NCI-H526 (cell line): ENCODE measurements at regions not wholly inside any gene's neighbourhood (a gene's known extent, or its start where the extent isn't known, plus 50 kb on each side); places are given as distances from the start of the nearest gene placed in this dataset.
"Not testable (repeated sequence)": the region's sequence is repeated elsewhere in the genome, so short reads cannot be mapped to it uniquely, and the experiment has no call there.

Source experiments
- DNase-seq, 2 experiments: peaks; one replicate each; lab custom pipeline; 2025; lab: John Stamatoyannopoulos, UW

DNA sequence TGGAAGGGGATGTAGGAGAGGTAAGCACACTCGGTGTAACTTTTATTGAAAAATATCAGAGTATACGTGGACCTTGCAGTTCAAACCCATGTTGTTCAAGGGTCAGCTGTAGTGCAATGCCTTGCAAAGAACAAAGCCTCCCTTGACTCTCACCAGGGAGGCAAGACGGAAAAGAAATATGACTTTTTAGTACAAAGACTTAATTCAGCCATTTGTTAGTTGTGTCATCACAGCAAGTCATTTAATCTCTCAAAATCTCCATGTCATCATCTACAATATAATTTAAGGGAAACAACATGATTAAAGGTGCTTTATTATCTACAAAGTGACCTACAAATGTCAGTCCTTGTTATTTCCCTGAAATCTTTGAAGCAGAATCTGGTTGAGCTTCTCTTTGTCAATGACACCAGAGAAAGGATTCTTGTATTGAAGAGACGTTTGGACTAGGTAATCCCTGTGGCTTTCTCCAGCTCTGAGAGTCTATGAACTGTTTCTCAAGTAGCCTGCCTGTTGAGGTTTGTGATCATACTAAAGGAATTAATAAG is 502.8 kb downstream of the REEP3 start:
- DNase-seq, result no peak

DNA sequence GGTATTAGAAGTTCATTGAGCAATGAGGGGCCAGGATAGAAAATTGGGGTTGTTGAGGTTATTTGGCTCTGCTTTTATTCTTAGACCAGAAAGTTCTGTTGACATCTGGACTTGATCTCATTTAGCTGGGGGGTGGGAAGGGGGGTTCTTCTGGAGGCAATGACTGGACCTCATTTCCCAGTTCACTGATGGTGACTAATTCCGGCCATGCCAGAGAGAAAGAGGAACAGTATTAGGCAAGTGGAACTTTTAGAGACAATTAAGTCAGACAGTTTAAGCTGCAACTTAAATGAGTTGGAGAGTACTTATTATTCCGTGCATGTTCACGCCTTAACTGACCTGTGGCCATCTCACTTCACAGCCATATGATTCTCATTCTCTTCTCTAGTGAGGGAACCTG is 512.5 kb downstream of the REEP3 start:
- no peak for DNase-seq

DNA sequence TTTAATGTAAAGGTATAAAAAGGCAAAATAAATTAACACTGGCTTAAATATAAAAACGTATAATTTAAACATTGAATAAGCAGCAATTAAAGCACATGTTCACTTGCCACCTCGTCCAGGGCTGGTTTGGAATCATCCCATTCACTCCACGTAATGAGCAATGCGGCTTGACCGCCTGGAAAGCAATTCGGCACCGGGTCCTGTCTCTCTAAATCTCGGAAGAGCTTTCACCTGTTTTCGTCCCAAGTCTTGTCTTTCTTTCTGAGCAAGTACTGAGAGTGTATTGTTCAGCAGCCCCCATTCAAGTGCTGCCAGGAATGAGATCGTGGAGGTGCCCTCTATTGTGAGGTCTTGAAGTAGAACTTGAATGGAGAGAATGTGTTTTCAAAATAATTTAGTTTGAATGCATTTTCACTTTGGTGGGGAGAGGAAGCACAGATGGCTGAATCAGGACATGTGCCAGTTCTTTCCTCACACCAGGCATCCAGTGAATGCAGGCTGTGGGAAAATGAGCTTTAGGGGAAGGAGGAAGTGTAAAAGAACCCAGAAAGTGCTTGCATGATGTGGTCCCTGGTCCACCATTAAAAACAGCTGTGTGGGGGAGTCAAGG is 515.2 kb downstream of the REEP3 start:
- no peak for DNase-seq

DNA sequence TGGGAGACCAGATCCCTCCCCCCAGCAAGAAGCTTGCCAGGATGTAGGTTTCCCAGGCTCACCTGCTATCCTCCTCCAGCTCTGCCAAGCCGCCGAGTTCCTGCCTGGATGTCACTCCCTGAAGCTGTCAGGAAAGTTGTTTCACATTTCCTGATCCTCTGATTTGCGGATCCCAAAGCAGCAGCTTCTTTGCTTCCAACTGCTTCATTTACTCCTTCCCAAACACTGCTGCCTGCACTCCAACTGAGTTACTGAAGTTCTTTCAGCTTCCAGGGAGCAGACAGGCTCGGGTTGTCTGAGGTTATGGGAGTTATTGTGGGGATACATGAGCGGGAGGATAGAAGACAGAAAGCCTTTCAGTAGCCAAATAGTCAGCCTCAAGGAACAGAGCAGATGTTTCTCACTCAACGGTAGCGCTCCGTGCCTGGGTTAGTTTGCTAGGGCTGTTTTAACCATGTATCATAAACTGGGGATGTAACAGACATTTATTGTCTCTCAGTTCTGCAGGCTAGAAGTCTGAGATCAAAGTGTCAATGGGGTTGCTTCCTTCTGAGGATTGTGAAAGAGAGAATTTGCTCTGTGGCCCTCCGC is 516.0 kb downstream of the REEP3 start:
- DNase-seq, result no peak

DNA sequence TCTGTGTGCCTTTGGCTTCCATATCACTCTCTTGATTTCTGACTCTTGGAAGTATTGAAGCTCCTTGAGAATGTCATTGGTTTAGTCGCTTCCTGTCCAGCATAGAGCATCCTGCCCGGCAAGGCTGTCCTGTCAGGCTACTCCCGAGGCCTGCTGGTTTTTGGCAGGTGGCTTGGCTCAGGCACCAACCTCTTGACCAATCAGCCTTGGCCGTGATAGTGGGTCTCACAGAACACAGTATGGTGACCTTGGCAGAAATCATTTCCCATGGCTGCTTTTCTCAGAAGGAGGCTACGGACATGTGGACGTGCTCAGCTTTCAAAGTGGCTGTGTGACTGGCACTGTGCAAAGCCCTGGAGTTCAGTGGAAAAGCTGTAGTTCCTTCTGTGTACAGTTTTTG is 516.9 kb downstream of the REEP3 start:
- no peak for DNase-seq

DNA sequence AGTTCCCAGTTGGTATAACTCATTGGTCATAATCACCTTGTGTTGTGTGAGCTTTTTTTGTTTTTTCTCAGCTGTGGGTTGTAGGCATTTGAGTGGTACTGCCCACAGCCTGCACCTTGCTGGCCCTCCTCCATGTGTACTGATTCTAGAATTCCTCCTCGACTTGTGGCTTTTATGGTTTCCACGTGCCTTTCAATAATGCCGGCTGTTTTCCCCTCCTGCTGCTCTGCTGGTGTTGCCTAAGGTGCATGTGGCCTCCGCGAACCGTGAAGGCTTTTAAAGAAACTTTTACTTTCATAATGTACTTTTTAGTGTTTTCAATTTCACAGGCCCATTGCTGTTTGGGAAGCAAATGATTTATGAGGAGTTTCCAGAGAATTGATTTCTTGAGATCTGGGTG is 518.0 kb downstream of the REEP3 start:
- no peak for DNase-seq

DNA sequence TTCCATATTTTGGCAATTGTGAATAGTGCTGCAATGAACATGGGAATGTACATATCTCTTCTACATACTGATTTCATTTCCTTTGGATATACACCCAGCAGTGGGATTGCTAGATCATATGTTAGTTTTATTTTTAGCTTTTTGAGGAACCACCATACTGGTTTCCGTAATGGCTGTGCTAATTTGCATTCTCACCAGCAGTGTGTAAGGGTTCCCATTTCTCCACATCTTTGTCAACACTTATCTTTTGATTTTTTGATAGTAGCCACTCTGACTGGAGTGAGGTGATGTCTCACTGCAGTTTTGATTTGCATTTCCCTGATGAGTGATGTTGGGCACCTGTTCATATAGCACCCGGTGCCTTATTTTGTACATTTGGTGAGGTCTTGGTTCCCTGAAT is 519.6 kb downstream of the REEP3 start:
- no peak for DNase-seq

DNA sequence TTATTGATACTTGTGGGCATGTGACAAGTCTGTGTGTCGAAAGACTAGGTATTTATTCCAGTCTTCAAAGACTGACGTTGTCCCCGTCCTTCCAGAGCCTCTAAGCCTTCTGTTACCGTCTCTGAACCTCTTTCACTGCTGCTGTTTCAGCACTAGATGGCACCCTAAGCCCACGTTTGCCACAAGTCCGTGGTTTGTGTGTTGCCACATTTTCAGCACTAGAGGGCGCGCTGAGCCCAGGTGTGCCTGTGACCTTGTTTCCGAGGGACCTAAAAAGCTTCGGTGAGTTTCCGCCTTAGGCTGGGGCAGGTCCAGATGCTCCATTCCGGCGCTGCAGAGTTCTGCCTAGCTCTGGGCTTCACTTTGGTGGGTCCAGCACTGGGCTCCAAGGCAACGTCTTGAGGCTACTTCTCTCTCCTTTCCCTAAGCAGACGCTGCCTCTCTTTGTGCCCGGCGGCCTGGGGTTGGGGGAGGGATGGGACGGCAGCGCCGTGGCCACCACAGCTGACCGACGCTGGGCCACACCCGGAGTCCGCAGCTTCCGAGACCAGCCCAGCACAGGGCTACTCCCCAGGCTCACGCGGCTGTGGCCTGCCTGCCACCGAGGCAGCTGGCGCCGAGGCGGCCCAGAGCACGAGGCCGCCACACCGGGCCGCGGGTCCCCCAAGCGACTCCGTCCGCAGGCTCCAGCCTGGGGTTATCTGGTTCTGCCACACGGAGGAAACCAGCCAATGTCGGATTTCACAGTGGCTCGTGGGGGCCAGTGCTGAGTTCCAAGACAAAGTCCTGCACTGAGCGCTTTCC is 520.2 kb downstream of the REEP3 start:
- peak; percentile 23 to 63 for DNase-seq

DNA sequence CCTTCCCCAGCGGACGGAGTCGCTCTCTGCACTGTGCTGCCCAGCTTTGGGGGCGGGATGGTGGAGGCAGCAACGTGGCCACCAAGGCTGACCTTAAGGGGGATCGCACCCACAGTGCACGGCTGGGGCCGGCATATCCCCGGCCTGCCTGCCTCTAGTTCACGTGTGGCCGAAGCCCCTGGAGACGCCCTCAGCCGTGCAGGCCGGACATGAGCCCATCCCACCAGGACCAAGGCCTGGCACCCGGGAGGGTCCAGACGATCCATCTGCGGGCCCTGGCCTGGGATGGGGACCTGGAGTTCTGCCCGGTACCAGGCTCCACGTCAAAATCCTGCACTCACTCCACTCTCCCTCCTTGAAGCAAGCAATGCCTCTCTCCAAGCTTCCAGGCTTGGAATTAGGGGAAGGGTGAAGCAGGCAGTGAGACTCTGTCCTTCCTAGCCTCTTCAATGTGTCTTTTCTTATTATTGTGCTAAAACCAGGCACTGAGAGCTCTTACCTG is 520.8 kb downstream of the REEP3 start:
- DNase-seq, result no peak

DNA sequence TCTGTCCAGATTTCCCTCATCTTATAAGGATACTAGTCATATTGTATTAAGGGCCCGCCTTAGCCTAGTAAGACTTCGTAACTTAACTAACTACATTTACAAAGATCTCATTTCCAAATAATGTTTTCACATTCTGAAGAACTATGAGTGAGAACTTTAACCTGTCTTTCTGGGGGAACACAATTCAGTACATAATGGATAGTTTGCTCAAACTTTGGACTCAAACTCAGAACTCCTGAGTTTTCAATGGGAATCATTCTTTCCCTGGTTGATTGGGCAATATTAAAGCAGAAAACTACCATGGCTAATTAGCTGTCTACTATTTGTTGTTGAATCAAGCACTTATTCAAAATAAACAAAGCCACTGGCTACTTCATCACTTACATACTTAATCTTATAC is 522.9 kb downstream of the REEP3 start:
- DNase-seq, result no peak

DNA sequence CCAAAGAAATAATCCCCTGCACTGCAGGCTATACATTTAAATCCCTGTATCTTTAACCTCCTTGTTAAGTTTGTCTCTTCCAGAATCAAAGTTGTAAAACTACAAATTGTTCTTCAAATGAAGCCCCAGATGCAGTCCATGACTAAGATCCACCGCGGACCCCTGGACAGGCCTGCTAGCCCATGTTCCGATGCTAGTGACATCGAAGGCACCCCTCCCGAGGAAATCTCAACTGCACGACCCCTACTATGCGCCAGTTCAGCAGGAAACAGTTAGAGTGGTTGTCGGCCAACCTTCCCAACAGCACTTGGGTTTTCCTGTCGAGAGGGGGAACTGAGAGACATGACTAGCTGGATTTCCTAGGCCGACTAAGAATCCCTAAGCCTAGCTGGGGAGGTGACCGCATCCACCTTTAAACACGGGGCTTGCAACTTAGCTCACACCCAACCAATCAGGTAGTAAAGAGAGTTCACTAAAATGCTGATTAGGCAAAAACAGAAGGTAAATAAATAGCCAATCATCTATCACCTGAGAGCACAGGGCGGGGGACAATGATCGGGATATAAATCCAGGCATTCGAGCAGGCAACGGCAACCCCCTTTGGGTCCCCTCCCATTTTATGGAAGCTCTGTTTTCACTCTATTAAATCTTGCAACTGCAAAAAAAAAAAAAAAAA is 523.9 kb downstream of the REEP3 start:
- not testable (repeated sequence) for DNase-seq

DNA sequence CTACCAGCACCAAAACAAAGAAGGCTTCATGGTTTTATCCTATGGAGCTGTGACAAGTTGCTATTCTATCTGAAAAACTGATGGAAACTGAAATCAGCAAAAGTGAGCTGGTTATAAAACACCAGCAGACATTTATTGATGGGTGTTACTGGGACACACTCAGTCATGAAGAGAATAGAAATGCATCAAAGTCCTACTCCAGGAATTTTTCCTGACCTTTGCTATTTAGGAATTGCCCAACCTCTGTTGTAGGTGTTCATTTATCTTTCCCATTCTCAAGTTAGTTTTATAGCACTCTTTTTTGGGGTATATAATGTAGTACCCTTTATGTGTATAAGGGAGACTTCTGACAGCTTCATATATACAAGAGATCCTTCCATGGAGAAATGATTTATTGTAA is 533.2 kb downstream of the REEP3 start:
- DNase-seq, result no peak

DNA sequence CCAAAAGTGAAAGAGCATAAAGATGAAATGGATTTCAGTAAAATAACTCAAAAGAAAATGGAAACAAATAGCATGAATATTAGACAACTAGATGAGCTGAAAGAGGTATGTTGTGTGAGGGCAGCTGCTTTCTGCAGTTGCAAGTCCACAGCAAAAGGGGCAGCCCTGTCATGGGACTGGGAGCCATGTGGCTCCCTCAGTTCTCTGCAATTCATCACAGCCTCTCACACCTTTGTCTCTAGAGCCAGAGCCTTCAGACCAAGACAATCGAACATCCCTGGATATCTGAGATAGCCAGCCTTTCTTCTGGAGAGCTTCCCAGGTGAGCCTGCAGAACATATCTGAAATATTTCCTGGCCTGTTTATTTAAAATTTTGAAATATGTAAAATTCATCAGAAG is 538.7 kb downstream of the REEP3 start:
- no peak for DNase-seq

DNA sequence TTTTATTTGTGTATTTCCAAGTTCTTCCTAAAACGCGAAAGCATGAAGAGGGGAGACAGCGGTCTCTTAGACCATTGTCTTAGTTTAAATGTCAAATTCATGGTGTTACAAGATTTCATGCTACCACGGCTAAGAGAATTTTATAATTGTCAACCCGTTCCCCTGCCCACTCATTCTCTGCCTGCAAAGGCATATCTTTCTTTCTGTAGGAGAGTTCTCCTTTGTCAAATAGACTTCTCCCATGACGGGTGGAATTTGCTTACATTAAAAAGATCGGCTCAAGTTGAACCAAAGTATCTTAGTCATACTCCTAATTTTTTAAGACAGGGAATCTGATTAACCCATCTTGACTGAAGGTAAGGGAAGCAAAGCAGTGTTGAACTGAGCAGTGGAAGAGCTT is 539.2 kb downstream of the REEP3 start:
- DNase-seq, result no peak

DNA sequence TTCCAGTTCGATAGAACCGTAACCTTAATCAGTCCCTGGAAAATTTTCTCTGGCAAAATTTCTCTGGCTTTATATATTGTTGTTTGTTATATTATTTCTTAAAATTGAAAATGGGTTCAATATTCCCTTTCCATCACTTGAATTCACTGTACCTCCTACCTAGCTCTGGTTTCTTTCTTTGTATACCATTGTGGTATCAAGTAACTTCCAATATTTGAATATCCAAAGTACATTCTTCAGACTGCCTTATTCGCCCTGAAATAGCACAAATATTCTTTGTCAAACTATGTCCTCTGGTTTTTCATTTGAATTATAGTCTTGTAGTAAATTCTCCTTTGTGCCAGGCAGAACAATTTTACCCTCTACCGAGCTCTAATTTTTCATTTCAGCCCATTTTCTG is 541.6 kb downstream of the REEP3 start:
- DNase-seq, result no peak

DNA sequence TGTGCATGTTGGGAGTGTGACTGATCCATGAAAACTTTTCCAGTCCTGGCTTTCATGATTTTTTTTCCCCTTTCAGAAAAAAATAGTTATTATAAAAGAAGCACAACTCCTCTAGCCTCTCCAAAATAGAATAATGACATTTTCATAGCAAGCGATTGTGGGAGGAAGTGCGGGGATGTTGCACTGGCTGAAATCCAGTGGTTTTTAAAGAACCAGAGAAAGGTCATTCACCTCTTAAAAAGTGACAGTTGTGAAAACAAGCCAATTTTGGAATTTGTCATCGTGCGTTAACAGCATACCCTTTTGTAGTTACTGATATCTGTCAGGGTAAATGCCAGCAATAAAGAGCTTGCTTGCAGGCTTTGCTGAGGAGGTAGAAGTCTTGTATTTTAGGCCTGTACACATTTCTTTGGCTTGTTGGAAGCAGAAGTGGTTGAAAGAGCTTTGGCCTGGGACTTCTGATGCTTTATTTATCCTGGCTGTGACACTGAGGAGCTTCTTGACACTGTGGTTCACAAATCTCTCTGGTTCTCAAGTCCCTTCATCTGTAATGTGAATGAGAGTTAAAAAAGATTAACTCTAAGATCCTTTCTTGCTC is 545.9 kb downstream of the REEP3 start:
- DNase-seq, result no peak

DNA sequence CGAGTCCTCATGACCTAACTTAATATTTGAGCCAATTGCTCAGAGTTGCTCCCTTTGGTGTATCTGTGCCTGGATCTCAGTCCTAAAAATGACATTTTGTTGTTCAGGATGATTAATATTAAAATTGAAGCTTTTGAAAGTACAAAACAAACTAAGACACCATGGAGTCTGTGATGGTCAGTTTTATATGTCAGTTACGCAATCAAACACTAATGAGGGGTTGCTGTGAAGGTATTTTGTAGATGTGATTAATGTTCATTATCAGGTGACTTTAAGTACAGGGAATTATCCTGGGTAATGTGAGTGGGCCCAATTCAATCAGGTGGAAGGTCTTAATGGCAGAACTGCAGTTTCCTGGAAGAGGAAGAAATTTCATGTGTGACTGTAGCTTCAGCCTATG is 546.7 kb downstream of the REEP3 start:
- DNase-seq, result no peak

DNA sequence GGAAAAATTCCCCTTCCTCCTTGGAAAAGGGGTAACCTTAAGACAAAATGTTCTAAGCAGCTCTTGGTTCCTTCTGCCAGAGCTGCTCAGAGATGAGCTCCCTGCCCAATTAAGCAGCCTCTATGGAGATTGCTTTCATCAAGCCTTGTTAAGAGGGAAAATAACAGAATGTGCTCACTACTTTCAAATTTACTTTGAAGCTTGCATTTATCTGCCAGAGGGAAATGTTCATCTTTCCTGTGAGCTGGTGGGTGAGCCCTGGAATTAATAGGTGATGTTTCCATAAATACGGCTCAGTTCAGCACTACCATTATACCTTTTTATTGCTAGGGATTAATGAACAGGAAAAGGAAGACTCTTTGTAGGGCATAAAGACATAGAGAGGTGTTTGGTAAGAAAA is 549.0 kb downstream of the REEP3 start:
- DNase-seq, result no peak

DNA sequence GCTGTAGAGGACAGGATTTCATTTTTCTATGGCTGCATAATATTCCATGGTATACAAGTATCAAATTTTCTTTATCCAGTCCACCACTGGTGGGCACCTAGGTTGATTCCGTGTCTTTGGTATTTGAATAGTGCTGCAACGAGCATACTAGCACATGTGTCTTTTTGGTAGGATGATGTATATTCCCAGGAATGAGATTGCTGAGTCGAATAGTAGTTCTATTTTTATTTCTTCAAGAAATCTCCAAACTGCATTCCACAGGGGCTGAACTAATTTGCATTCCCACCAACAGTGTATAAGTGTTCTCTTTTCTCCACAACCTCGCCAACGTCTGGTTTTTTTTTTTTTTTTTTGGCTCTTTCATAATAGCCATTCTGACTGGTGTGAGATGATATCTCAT is 550.0 kb downstream of the REEP3 start:
- DNase-seq, result no peak

DNA sequence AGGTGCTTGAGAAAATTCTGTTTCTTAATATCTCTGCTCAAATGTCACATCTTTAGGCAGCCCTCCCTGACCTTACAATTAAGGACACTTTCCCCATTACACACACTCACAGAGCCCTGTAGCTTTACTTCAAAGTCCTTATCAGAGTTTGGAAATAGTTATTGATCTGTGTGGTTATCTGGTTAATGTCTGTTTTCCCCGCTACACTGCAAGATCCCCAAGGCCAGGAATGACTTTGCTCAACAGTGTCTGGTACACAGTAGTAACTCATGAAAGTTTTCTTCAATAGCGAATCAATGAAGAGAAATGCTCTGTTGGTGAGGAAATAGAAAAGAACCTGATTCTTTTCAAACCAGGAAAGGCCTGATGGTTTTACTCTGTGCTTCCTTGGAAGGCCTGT is 554.4 kb downstream of the REEP3 start:
- DNase-seq, result no peak

DNA sequence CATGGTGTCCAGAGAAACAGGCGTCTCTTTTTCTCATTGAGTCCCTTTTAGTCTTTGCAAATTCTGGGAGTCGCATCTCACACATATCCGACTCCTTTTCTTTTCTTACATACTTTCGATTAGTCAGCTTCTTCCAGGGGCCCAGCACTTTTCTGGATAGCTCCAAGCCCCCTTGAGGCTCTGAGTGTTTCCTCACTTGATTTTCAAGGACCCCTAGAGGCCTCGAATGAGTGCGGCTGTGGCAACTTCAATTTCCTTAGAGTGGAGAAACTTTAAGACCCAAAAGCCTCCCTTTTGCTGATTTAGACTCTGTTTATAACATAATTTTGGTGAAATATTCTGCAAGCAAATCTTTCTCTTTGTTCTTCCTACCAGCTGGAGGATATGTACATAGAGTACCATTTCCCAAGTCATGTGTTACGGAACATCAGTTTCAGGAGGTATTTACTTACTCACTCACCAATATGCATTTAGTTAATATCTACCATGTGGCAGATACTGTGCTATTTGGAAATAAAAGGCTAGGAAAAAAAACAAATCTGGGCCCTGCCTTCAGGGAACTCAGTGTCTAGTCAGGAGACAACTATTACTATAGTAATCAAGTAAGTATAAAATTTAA is 555.2 kb downstream of the REEP3 start:
- no peak for DNase-seq

DNA sequence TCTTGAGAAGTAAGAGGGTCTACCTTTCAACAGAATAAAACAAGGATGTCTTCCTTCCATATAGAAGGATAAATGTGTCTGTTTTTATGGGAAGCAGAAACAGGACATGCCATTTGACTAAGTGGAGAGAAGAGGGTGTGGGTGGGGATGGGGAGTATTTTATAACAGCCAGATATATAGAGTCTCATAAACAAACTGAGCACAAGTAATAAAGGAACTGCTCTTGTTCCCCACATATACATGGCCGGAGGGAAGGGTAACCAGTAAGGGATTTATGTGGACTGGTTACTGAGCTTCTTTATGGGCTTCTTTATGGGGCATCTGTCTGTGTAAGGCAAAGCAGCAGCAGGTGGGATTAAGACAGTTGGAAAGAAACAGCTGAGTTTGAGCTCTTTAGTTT is 558.1 kb downstream of the REEP3 start:
- no peak for DNase-seq
